ENCODE measurements at regions not wholly inside any gene's neighbourhood (a gene's known extent, or its start where the extent isn't known, plus 50 kb on each side); places are given as distances from the start of the nearest gene placed in this dataset.

DNA sequence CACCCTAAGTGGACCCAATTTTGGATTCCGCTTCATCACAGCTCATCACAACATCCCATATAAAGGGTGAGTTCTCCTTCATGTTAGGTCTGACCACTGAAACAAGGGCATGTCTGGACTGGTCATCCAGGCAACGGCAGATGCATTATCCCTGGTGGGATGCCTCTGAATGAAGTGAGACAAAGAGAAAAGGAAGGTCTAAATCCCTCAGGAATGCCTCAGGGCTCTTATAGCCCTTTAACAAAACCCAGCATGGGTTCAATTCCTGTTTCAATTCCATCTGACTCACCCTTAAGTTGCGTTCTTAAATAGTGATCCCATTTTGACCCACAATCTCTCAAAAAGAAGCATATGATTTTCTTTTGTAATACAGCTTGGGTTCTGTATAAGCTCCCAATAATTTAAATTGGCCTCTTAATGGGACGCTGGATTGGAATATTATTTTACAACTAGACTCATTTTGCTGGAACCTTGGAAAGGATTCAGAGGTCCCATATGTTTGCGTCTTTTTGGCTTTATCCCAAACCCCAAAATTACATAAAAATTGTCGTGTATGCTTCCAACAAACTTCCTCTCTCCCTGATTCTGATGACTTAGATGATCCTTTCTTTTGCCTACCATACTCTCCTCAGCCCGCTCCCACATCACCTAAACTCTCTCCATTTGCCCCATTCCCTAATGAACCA is 287.4 kb upstream of the ZP4 start:
- Histone ChIP-seq H3K27me3 (no peaks in the 10 kb centered on the region), H3K27ac (no peak overlapping the region), H3K36me3 (no peaks in the 10 kb centered on the region), H3K4me1 (no peaks in the 10 kb centered on the region), H4K20me1 (no peaks in the 10 kb centered on the region), H3K4me3 (no peak overlapping the region), H3K4me2 (no peak overlapping the region), H3K9me3 (no peaks in the 10 kb centered on the region), H3K9ac (no peak overlapping the region)
- no peak for TF ChIP-seq Cebpa-rat (IDR thresholded peaks at IDR 0.05)

DNA sequence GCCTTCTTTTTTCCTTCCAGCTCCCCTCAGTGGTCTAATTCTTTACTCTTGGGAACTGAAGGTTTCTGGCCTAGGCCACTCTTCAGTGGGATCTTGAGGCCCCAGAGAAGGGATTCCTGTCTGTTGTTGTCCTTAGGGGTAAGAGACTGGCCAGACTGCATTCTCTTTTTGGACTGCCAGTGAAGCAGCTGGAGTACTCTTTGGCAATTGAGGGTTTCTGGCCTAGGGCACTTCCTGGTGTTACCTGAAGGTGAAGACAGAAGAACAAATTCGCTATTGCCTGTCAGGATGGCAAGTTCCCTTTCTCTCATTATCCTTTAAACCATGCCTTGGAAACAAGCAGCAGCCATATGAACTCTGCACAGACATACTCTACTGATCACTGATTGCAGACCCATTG is 286.6 kb upstream of the ZP4 start:
- Histone ChIP-seq H3K36me3 (no peaks in the 10 kb centered on the region), H3K27ac (no peak overlapping the region), H3K4me2 (no peak overlapping the region), H3K9me3 (no peaks in the 10 kb centered on the region), H3K4me1 (no peaks in the 10 kb centered on the region), H3K9ac (no peak overlapping the region), H3K27me3 (no peaks in the 10 kb centered on the region), H4K20me1 (no peaks in the 10 kb centered on the region), H3K4me3 (no peak overlapping the region)
- no peak for TF ChIP-seq Cebpa-rat (IDR thresholded peaks at IDR 0.05)

- TF ChIP-seq Cebpa-rat (IDR thresholded peaks at IDR 0.05): no peak
- no peaks in the 10 kb centered on the region for H3K27me3 ChIP-seq
- no peaks in the 10 kb centered on the region for H3K4me1 ChIP-seq
- H4K20me1 ChIP-seq: no peaks in the 10 kb centered on the region
- no peak overlapping the region for H3K27ac ChIP-seq
- H3K9ac ChIP-seq: no peak overlapping the region
- H3K4me3 ChIP-seq: no peak overlapping the region
- no peak overlapping the region for H3K4me2 ChIP-seq
- no peaks in the 10 kb centered on the region for H3K36me3 ChIP-seq
- no peaks in the 10 kb centered on the region for H3K9me3 ChIP-seq
Measured at GRCh38 chr1:238176441-238176840, 285.7 kb upstream of the ZP4 start.

DNA sequence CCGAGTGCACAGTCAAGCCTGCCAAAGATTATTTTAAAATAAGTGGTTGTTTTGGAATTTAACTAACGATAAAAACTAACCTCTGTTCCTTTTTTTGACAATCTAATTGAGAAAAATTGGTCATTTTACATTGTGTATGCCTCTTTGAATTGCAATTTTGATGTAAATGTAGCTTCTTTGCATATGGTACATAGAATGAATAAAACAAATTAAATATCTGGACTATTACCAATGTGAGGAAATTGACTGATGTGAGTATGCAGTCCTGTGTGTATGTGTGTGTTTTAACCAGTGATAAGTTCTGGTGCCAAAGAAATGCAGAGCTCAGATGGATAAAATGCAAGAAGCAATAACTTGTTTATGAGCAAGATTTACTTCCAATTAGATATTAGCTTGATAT is 281.3 kb upstream of the ZP4 start:
- no peaks in the 10 kb centered on the region for H3K36me3 ChIP-seq
- no peak overlapping the region for H3K4me3 ChIP-seq
- no peaks in the 10 kb centered on the region for H3K4me1 ChIP-seq
- no peaks in the 10 kb centered on the region for H3K27me3 ChIP-seq
- no peaks in the 10 kb centered on the region for H3K9me3 ChIP-seq
- H3K27ac ChIP-seq: no peak overlapping the region
- no peak overlapping the region for H3K9ac ChIP-seq
- H3K4me2 ChIP-seq: no peak overlapping the region
- no peaks in the 10 kb centered on the region for H4K20me1 ChIP-seq
- no peak for TF ChIP-seq Cebpa-rat (IDR thresholded peaks at IDR 0.05)

- no peak for TF ChIP-seq Cebpa-rat (IDR thresholded peaks at IDR 0.05)
- Histone ChIP-seq H3K27me3 (no peaks in the 10 kb centered on the region), H3K36me3 (no peaks in the 10 kb centered on the region), H3K4me2 (no peak overlapping the region), H3K9ac (no peak overlapping the region), H3K9me3 (peaks cover 6% of the 10 kb centered on the region; the same call in 1 of the 2 replicates), H3K4me1 (no peaks in the 10 kb centered on the region), H4K20me1 (no peaks in the 10 kb centered on the region), H3K4me3 (no peak overlapping the region), H3K27ac (no peak overlapping the region)
Measured at GRCh38 chr1:238161955-238162354, 271.2 kb upstream of the ZP4 start.

GRCh38 chr1:238153939-238154338 is 263.2 kb upstream of the ZP4 start:
- no peak for TF ChIP-seq Cebpa-rat (IDR thresholded peaks at IDR 0.05)
- Histone ChIP-seq H3K9ac (no peak overlapping the region), H4K20me1 (no peaks in the 10 kb centered on the region), H3K4me3 (no peak overlapping the region), H3K27me3 (no peaks in the 10 kb centered on the region), H3K4me2 (peak overlapping the region; percentile 49), H3K36me3 (no peaks in the 10 kb centered on the region), H3K27ac (no peak overlapping the region), H3K9me3 (no peaks in the 10 kb centered on the region), H3K4me1 (peaks cover 9% of the 10 kb centered on the region)

DNA sequence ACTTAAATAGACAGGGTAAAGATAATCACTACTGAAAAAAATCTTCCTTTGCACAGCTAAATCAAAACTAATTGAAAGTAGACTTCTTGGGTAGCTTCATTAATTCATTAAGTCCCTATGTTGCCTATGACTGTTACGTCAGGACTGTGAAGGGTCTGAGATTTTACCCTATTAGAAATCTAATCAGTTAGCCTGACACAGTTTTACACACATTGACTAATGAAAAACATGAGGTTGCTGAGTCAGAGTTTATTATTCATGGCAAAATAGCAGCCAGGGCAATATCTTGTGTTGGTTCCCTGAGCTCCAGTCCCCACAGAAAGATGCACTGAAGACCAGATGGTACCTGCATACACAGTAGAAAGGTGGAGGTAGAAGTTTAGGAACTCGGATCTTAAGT is 262.5 kb upstream of the ZP4 start:
- H3K4me2 ChIP-seq: 0 out of 2 replicates have a peak overlapping the region, but pooled peaks have one; percentile 49
- no peaks in the 10 kb centered on the region for H4K20me1 ChIP-seq
- H3K4me1 ChIP-seq: peaks cover 9% of the 10 kb centered on the region
- H3K4me3 ChIP-seq: no peak overlapping the region
- H3K9ac ChIP-seq: no peak overlapping the region
- no peaks in the 10 kb centered on the region for H3K36me3 ChIP-seq
- H3K9me3 ChIP-seq: no peaks in the 10 kb centered on the region
- no peak for TF ChIP-seq Cebpa-rat (IDR thresholded peaks at IDR 0.05)
- no peak overlapping the region for H3K27ac ChIP-seq
- no peaks in the 10 kb centered on the region for H3K27me3 ChIP-seq

DNA sequence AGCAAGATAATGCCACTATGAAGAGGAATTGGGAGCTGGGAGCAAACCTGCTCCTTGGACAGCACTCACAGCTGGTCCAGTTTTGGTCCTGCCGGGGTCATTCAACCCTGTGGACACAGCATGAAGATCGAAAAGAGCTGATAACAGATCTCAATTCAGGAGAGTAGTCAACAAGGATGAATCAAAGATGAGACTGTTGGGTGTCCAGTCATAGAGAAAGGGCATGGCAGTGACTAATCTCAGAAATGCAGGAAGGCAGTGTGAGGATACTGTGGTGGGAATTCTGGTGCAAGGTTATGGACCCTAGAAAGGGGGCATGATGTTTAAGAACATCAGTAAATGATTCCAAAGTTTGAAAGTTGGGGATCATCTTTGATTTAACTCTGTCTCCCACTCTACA is 261.4 kb upstream of the ZP4 start:
- Histone ChIP-seq H3K4me1 (peaks cover 9% of the 10 kb centered on the region), H3K27me3 (no peaks in the 10 kb centered on the region), H3K4me3 (no peak overlapping the region), H4K20me1 (no peaks in the 10 kb centered on the region), H3K36me3 (no peaks in the 10 kb centered on the region), H3K9ac (no peak overlapping the region), H3K27ac (no peak overlapping the region), H3K4me2 (no peak overlapping the region), H3K9me3 (no peaks in the 10 kb centered on the region)
- TF ChIP-seq Cebpa-rat (IDR thresholded peaks at IDR 0.05): no peak

DNA sequence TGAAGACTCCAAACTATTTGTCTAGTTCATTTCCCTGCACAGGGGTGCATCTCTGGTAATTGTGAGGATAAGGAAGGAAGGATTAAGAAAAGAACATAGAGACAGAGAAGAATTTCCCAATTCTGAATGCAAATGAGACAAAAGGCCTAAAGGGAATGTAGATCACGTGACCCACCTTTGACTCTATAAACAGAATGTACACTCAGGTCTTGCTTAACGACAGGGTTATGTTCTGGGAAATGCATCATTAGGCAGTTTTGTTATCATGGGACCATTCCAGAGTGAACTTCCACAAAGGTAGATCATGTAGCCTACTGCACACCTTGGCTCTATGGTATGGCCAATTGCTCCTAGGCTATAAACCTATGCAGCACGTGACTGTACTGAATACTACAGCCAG is 252.3 kb upstream of the ZP4 start:
- TF ChIP-seq Cebpa-rat (IDR thresholded peaks at IDR 0.05): no peak
- H3K4me1 ChIP-seq: no peaks in the 10 kb centered on the region
- H3K4me2 ChIP-seq: no peak overlapping the region
- H3K4me3 ChIP-seq: no peak overlapping the region
- no peaks in the 10 kb centered on the region for H3K36me3 ChIP-seq
- H3K9me3 ChIP-seq: no peaks in the 10 kb centered on the region
- no peak overlapping the region for H3K9ac ChIP-seq
- H3K27ac ChIP-seq: no peak overlapping the region
- no peaks in the 10 kb centered on the region for H4K20me1 ChIP-seq
- no peaks in the 10 kb centered on the region for H3K27me3 ChIP-seq

GRCh38 chr1:238141353-238141752 is 250.6 kb upstream of the ZP4 start:
- no peak for TF ChIP-seq Cebpa-rat (IDR thresholded peaks at IDR 0.05)
- Histone ChIP-seq H4K20me1 (no peaks in the 10 kb centered on the region), H3K4me3 (no peak overlapping the region), H3K4me1 (no peaks in the 10 kb centered on the region), H3K4me2 (no peak overlapping the region), H3K36me3 (no peaks in the 10 kb centered on the region), H3K27me3 (no peaks in the 10 kb centered on the region), H3K27ac (no peak overlapping the region), H3K9me3 (no peaks in the 10 kb centered on the region), H3K9ac (no peak overlapping the region)

- no peaks in the 10 kb centered on the region for H3K4me1 ChIP-seq
- no peaks in the 10 kb centered on the region for H3K36me3 ChIP-seq
- no peak overlapping the region for H3K27ac ChIP-seq
- no peak overlapping the region for H3K4me3 ChIP-seq
- no peak for TF ChIP-seq Cebpa-rat (IDR thresholded peaks at IDR 0.05)
- H4K20me1 ChIP-seq: no peaks in the 10 kb centered on the region
- H3K9ac ChIP-seq: no peak overlapping the region
- H3K9me3 ChIP-seq: no peaks in the 10 kb centered on the region
- H3K27me3 ChIP-seq: no peaks in the 10 kb centered on the region
- no peak overlapping the region for H3K4me2 ChIP-seq
Measured at GRCh38 chr1:238139713-238140112, 249.0 kb upstream of the ZP4 start.

All from BLaER1 (cell line).